GM23338 (cell line): ENCODE measurements at regions not wholly inside any gene's neighbourhood (a gene's known extent, or its start where the extent isn't known, plus 50 kb on each side); places are given as distances from the start of the nearest gene placed in this dataset.

Source experiments
- ATAC-seq: fragments of 200-7000 bp; cut with Tn5 transposase; 3 replicates; pipeline ENCODE4 v1.9.1; 2020
- DNase-seq: peaks from one replicate; pipeline ENCODE4 v3.0.0-alpha.2; 2015; ENCODE audit warnings: low spot score
- H2AFZ ChIP-seq: fragments of 200-600 bp; sonication (generic); 2 replicates; pipeline ENCODE4 v1.8.0; 2016; ENCODE audit warnings: antibody characterized with exemption, mild to moderate bottlenecking, moderate library complexity
- H3F3A ChIP-seq: fragments of 200-600 bp; sonication (generic); replicated peaks from 2 replicates; pipeline ENCODE4 v1.8.0; 2017; ENCODE audit warnings: antibody characterized with exemption, mixed run types, low read depth
- H3K27ac ChIP-seq: fragments of 200-600 bp; sonication (generic); 2 replicates; pipeline ENCODE4 v1.6.1; 2016; ENCODE audit warnings: low read depth
- H3K27me3 ChIP-seq: fragments of 200-600 bp; sonication (generic); 2 replicates; pipeline ENCODE4 v1.8.0; 2016; ENCODE audit warnings: mild to moderate bottlenecking, mixed run types, moderate library complexity; ENCODE audit not compliant: insufficient read depth
- H3K36me3 ChIP-seq: fragments of 200-600 bp; sonication (generic); 2 replicates; pipeline ENCODE4 v1.8.0; 2016; ENCODE audit warnings: mild to moderate bottlenecking; ENCODE audit not compliant: insufficient read depth
- H3K4me1 ChIP-seq: fragments of 200-600 bp; sonication (generic); 2 replicates; pipeline ENCODE4 v1.8.0; 2016; ENCODE audit warnings: mild to moderate bottlenecking, moderate library complexity; ENCODE audit not compliant: insufficient read depth
- H3K4me2 ChIP-seq: fragments of 200-600 bp; sonication (generic); 2 replicates; pipeline ENCODE4 v1.7.1; 2017; ENCODE audit warnings: mixed run types
- H3K4me3 ChIP-seq: fragments of 200-600 bp; sonication (generic); 2 replicates; pipeline ENCODE4 v1.6.1; 2016; ENCODE audit warnings: mixed run types
- H3K79me2 ChIP-seq: fragments of 200-600 bp; sonication (generic); replicated peaks from 2 replicates; pipeline ENCODE4 v1.8.0; 2017; ENCODE audit warnings: mild to moderate bottlenecking; ENCODE audit not compliant: insufficient read depth
- H3K9me2 ChIP-seq: fragments of 200-600 bp; sonication (generic); 2 replicates; pipeline ENCODE4 v1.8.0; 2017; ENCODE audit not compliant: insufficient read depth
- H4K20me1 ChIP-seq: fragments of 200-600 bp; sonication (generic); replicated peaks from 2 replicates; pipeline ENCODE4 v1.8.0; 2017; ENCODE audit warnings: mild to moderate bottlenecking; ENCODE audit not compliant: insufficient read depth
- H3K27ac Mint-ChIP-seq: 2 replicates; pipeline ENCODE4 v1.8.0; 2020; ENCODE audit warnings: inconsistent platforms, mild to moderate bottlenecking, moderate library complexity, mixed read lengths
- H3K27me3 Mint-ChIP-seq: 3 replicates; pipeline ENCODE4 v1.8.0; 2022; ENCODE audit warnings: low read depth, mild to moderate bottlenecking, moderate library complexity, mixed read lengths, inconsistent platforms; ENCODE audit not compliant: insufficient read depth, poor library complexity
- H3K36me3 Mint-ChIP-seq: 3 replicates; pipeline ENCODE4 v1.8.0; 2021; ENCODE audit warnings: low read depth, mild to moderate bottlenecking, inconsistent platforms, moderate library complexity, mixed read lengths
- H3K4me1 Mint-ChIP-seq: 3 replicates; pipeline ENCODE4 v1.8.0; 2020; ENCODE audit warnings: mild to moderate bottlenecking, inconsistent platforms, mixed read lengths
- H3K4me3 Mint-ChIP-seq: 3 replicates; pipeline ENCODE4 v1.8.0; 2021; ENCODE audit warnings: moderate library complexity, mild to moderate bottlenecking, inconsistent platforms, mixed read lengths
- H3K9me3 Mint-ChIP-seq: 3 replicates; pipeline ENCODE4 v1.8.0; 2020; ENCODE audit warnings: moderate library complexity, mild to moderate bottlenecking, inconsistent platforms, mixed read lengths
- CREB1 ChIP-seq: fragments of 250-450 bp; sonication (Bioruptor Pico); IDR thresholded peaks from 2 replicates; pipeline ENCODE4 v1.5.0; 2020; ENCODE audit warnings: low read depth, mild to moderate bottlenecking, moderate library complexity
- EZH2 ChIP-seq: fragments of 200-600 bp; sonication (generic); IDR thresholded peaks from one replicate; pipeline ENCODE4 v1.8.0; 2017; ENCODE audit warnings: antibody characterized with exemption, mild to moderate bottlenecking, low read depth; ENCODE audit not compliant: unreplicated experiment
- EZH2phosphoT487 ChIP-seq: fragments of 200-600 bp; sonication (generic); IDR thresholded peaks from one replicate; pipeline ENCODE4 v1.8.1; 2018; ENCODE audit warnings: antibody characterized with exemption; ENCODE audit not compliant: unreplicated experiment
- JUNB ChIP-seq: IDR thresholded peaks from one replicate; pipeline ENCODE4 v1.6.1; 2016; ENCODE audit warnings: antibody characterized with exemption; ENCODE audit not compliant: unreplicated experiment
- NANOG ChIP-seq: IDR thresholded peaks from 2 replicates; pipeline ENCODE4 v1.6.1; 2016; ENCODE audit warnings: antibody characterized with exemption, borderline replicate concordance
- POLR2AphosphoS5 ChIP-seq: IDR thresholded peaks from 2 replicates; pipeline ENCODE4 v1.6.1; 2016; ENCODE audit warnings: antibody characterized with exemption, low read depth
- STAT1 ChIP-seq: IDR thresholded peaks from one replicate; pipeline ENCODE4 v1.6.1; 2016; ENCODE audit warnings: antibody characterized with exemption; ENCODE audit not compliant: unreplicated experiment
- ZNF114 ChIP-seq: fragments of 250-450 bp; sonication (Bioruptor Pico); IDR thresholded peaks from 2 replicates; pipeline ENCODE4 v1.5.0; 2020; ENCODE audit warnings: mild to moderate bottlenecking, moderate library complexity
- ZNF331 ChIP-seq: fragments of 250-450 bp; sonication (Bioruptor Pico); IDR thresholded peaks from 2 replicates; pipeline ENCODE4 v1.5.0; 2020; ENCODE audit warnings: low read depth, mild to moderate bottlenecking, moderate library complexity
- TF ChIP-seq, protein P1 (sequence below): IDR thresholded peaks from one replicate; pipeline ENCODE4 v1.6.1; 2018; ENCODE audit warnings: antibody characterized with exemption; ENCODE audit not compliant: unreplicated experiment
- TF ChIP-seq, protein P2 (sequence below), 2 experiments: fragments of 200-600 bp in 1 of 2; sonication (generic) in 1 of 2; conservative IDR thresholded peaks; 2 replicates each; pipeline versions ENCODE4 v1.5.1 to v1.6.1; 2016 to 2017; ENCODE audit warnings: antibody characterized with exemption in 2 of 2, low read depth in 2 of 2, mild to moderate bottlenecking in 2 of 2, moderate library complexity in 1 of 2
- TF ChIP-seq, protein P3 (sequence below): IDR thresholded peaks from 2 replicates; pipeline ENCODE4 v1.6.1; 2016; ENCODE audit warnings: antibody characterized with exemption
- TF ChIP-seq, protein P4 (sequence below): fragments of 250-450 bp; sonication (Bioruptor Pico); IDR thresholded peaks from 2 replicates; pipeline ENCODE4 v1.5.0; 2020; ENCODE audit warnings: mild to moderate bottlenecking, moderate library complexity

DNA sequence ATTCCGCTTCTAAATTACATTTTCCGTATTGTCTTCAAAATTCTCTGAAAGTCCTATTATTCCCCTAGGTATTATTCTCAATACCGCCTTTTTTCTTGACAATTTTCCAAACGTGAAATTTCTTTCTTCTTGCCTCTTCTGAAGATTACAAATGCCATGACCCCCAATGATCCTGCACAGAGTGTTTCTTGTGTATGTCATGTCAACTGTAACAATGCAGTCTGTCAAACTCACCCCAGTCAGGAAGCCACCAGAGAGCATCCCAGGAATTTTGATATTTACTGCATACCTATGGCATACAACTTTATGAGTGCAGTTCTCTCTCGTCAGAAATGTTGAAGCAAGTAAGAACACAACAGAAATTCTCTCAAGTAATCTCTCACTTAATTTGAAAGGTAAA is 847.3 kb upstream of the CDH8 start:
- DNase-seq (no peak), ATAC-seq (no peak)
- no peaks in the 10 kb centered on the region for H3K4me1 Mint-ChIP-seq
- Histone ChIP-seq H3K4me3 (no peak overlapping the region), H3K27ac (no peak overlapping the region), H3K9me2 (0 out of 2 replicates have a peak, but pooled peaks cover 1% of the 10 kb centered on the region), H4K20me1 (no peaks in the 10 kb centered on the region), H2AFZ (no peak overlapping the region), H3K36me3 (0 out of 2 replicates have a peak, but pooled peaks cover 1% of the 10 kb centered on the region), H3F3A (no peaks in the 10 kb centered on the region), H3K79me2 (no peaks in the 10 kb centered on the region), H3K4me2 (no peak overlapping the region), H3K27me3 (no peaks in the 10 kb centered on the region), H3K4me1 (no peaks in the 10 kb centered on the region)
- no peaks in the 10 kb centered on the region; the same call in 1 of the 3 replicates for H3K9me3 Mint-ChIP-seq
- TF ChIP-seq ZNF114 (CRISPR knock-in tag) (no peak), CREB1 (CRISPR knock-in tag) (no peak), ZNF331 (CRISPR knock-in tag) (no peak), NANOG (no peak), STAT1 (no peak), JUNB (no peak), EZH2phosphoT487 (no peak), EZH2 (no peak), POLR2AphosphoS5 (no peak)
- TF ChIP-seq, protein P1, sequence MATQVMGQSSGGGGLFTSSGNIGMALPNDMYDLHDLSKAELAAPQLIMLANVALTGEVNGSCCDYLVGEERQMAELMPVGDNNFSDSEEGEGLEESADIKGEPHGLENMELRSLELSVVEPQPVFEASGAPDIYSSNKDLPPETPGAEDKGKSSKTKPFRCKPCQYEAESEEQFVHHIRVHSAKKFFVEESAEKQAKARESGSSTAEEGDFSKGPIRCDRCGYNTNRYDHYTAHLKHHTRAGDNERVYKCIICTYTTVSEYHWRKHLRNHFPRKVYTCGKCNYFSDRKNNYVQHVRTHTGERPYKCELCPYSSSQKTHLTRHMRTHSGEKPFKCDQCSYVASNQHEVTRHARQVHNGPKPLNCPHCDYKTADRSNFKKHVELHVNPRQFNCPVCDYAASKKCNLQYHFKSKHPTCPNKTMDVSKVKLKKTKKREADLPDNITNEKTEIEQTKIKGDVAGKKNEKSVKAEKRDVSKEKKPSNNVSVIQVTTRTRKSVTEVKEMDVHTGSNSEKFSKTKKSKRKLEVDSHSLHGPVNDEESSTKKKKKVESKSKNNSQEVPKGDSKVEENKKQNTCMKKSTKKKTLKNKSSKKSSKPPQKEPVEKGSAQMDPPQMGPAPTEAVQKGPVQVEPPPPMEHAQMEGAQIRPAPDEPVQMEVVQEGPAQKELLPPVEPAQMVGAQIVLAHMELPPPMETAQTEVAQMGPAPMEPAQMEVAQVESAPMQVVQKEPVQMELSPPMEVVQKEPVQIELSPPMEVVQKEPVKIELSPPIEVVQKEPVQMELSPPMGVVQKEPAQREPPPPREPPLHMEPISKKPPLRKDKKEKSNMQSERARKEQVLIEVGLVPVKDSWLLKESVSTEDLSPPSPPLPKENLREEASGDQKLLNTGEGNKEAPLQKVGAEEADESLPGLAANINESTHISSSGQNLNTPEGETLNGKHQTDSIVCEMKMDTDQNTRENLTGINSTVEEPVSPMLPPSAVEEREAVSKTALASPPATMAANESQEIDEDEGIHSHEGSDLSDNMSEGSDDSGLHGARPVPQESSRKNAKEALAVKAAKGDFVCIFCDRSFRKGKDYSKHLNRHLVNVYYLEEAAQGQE: no peak
- TF ChIP-seq, protein P2, sequence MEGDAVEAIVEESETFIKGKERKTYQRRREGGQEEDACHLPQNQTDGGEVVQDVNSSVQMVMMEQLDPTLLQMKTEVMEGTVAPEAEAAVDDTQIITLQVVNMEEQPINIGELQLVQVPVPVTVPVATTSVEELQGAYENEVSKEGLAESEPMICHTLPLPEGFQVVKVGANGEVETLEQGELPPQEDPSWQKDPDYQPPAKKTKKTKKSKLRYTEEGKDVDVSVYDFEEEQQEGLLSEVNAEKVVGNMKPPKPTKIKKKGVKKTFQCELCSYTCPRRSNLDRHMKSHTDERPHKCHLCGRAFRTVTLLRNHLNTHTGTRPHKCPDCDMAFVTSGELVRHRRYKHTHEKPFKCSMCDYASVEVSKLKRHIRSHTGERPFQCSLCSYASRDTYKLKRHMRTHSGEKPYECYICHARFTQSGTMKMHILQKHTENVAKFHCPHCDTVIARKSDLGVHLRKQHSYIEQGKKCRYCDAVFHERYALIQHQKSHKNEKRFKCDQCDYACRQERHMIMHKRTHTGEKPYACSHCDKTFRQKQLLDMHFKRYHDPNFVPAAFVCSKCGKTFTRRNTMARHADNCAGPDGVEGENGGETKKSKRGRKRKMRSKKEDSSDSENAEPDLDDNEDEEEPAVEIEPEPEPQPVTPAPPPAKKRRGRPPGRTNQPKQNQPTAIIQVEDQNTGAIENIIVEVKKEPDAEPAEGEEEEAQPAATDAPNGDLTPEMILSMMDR (conservative IDR thresholded peaks at IDR 0.05; ENCODE audit: low read depth in 2 of 2): no peak
- TF ChIP-seq, protein P3, sequence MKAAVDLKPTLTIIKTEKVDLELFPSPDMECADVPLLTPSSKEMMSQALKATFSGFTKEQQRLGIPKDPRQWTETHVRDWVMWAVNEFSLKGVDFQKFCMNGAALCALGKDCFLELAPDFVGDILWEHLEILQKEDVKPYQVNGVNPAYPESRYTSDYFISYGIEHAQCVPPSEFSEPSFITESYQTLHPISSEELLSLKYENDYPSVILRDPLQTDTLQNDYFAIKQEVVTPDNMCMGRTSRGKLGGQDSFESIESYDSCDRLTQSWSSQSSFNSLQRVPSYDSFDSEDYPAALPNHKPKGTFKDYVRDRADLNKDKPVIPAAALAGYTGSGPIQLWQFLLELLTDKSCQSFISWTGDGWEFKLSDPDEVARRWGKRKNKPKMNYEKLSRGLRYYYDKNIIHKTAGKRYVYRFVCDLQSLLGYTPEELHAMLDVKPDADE: no peak
- TF ChIP-seq, protein P4, sequence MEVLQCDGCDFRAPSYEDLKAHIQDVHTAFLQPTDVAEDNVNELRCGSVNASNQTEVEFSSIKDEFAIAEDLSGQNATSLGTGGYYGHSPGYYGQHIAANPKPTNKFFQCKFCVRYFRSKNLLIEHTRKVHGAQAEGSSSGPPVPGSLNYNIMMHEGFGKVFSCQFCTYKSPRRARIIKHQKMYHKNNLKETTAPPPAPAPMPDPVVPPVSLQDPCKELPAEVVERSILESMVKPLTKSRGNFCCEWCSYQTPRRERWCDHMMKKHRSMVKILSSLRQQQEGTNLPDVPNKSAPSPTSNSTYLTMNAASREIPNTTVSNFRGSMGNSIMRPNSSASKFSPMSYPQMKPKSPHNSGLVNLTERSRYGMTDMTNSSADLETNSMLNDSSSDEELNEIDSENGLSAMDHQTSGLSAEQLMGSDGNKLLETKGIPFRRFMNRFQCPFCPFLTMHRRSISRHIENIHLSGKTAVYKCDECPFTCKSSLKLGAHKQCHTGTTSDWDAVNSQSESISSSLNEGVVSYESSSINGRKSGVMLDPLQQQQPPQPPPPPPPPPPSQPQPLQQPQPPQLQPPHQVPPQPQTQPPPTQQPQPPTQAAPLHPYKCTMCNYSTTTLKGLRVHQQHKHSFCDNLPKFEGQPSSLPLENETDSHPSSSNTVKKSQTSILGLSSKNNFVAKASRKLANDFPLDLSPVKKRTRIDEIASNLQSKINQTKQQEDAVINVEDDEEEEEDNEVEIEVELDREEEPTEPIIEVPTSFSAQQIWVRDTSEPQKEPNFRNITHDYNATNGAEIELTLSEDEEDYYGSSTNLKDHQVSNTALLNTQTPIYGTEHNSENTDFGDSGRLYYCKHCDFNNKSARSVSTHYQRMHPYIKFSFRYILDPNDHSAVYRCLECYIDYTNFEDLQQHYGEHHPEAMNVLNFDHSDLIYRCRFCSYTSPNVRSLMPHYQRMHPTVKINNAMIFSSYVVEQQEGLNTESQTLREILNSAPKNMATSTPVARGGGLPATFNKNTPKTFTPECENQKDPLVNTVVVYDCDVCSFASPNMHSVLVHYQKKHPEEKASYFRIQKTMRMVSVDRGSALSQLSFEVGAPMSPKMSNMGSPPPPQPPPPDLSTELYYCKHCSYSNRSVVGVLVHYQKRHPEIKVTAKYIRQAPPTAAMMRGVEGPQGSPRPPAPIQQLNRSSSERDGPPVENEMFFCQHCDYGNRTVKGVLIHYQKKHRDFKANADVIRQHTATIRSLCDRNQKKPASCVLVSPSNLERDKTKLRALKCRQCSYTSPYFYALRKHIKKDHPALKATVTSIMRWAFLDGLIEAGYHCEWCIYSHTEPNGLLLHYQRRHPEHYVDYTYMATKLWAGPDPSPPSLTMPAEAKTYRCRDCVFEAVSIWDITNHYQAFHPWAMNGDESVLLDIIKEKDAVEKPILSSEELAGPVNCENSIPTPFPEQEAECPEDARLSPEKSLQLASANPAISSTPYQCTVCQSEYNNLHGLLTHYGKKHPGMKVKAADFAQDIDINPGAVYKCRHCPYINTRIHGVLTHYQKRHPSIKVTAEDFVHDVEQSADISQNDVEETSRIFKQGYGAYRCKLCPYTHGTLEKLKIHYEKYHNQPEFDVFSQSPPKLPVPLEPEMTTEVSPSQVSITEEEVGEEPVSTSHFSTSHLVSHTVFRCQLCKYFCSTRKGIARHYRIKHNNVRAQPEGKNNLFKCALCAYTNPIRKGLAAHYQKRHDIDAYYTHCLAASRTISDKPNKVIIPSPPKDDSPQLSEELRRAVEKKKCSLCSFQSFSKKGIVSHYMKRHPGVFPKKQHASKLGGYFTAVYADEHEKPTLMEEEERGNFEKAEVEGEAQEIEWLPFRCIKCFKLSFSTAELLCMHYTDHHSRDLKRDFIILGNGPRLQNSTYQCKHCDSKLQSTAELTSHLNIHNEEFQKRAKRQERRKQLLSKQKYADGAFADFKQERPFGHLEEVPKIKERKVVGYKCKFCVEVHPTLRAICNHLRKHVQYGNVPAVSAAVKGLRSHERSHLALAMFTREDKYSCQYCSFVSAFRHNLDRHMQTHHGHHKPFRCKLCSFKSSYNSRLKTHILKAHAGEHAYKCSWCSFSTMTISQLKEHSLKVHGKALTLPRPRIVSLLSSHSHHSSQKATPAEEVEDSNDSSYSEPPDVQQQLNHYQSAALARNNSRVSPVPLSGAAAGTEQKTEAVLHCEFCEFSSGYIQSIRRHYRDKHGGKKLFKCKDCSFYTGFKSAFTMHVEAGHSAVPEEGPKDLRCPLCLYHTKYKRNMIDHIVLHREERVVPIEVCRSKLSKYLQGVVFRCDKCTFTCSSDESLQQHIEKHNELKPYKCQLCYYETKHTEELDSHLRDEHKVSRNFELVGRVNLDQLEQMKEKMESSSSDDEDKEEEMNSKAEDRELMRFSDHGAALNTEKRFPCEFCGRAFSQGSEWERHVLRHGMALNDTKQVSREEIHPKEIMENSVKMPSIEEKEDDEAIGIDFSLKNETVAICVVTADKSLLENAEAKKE (CRISPR knock-in tag): no peak
- no peak overlapping the region for H3K27ac Mint-ChIP-seq
- H3K4me3 Mint-ChIP-seq: no peak overlapping the region
- no peaks in the 10 kb centered on the region; the same call in 2 of the 3 replicates for H3K36me3 Mint-ChIP-seq
- H3K27me3 Mint-ChIP-seq: no peaks in the 10 kb centered on the region
